Uterus (tissue), 2 donors: ENCODE measurements at regions not wholly inside any gene's neighbourhood (a gene's known extent, or its start where the extent isn't known, plus 50 kb on each side); places are given as distances from the start of the nearest gene placed in this dataset.

Experiments
- CTCF ChIP-seq, 4 experiments: fragments of 200-600 bp in 2 of 4; fragments of 450-650 bp in 2 of 4; sonication (generic) in 2 of 4; IDR thresholded peaks; one replicate each; pipeline ENCODE4 v1.5.1; 2016 to 2019; ENCODE audit warnings: antibody characterized with exemption in 4 of 4, mild to moderate bottlenecking in 2 of 4, moderate library complexity in 1 of 4
- POLR2A ChIP-seq, 2 donors: fragments of 450-650 bp; IDR thresholded peaks; one replicate each; pipeline ENCODE4 v1.6.1; 2016; ENCODE audit warnings: antibody characterized with exemption in 2 of 2, mild to moderate bottlenecking in 1 of 2, moderate library complexity in 1 of 2

- TF ChIP-seq CTCF (IDR thresholded peaks at IDR 0.05), result no peak
- no peak for TF ChIP-seq POLR2A (IDR thresholded peaks at IDR 0.05)
Observed at GRCh38 chr5:68365889-68366288, 150.3 kb downstream of the PIK3R1 start.
